GM18505 (cell line): ENCODE measurements at regions not wholly inside any gene's neighbourhood (a gene's known extent, or its start where the extent isn't known, plus 50 kb on each side); places are given as distances from the start of the nearest gene placed in this dataset.

Experiments used
- ATAC-seq: cut with Tn5 transposase; IDR thresholded peaks from one replicate; pipeline ENCODE4 v1.9.1; 2021; ENCODE audit not compliant: unreplicated experiment
- POLR2A ChIP-seq: IDR thresholded peaks from 4 replicates; pipeline ENCODE4 v1.6.1; 2011; ENCODE audit warnings: borderline replicate concordance; ENCODE audit not compliant: insufficient read depth, insufficient read length; ENCODE audit errors: extremely low read depth

DNA sequence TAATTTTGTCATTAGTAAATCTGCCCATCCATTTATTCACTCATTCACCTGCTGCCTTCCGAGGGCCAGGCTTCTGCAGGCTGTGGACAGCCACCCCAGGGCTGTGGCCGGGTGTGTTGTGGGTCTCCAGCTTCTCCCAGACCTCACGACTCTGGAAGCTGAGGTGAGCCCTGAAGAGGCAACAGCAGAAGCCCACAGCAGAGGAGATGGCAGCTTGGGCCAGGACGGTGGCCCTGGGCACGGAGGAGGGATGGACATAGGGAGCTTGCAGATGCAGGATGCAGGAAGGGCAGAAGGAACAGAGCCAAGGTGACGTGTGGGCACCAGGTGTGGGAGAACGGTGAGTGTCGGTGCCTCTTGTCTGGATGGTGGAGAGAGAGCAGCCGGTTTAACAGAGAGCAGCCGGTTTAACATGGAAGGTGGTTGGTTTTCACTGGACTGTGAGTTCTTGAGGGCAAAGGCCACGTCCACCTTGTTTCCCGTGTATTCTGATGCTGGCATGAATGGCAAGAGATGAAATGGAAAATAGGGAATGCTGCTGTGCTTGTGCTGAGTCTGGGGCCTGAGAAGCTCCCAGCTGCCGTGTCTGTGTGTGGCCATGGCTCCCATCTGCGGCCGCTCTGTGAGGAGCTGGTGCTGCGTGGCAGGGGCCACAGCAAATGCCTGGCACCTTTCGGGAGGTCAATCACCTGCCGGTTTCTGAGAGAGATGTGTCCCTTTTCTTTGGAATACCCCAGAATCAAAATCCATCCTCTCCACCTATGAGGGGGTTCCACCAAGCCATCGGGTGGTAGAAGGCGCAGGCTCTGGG is 669.9 kb downstream of the BRD1 start:
- no peak for ATAC-seq
- no peak for TF ChIP-seq POLR2A

DNA sequence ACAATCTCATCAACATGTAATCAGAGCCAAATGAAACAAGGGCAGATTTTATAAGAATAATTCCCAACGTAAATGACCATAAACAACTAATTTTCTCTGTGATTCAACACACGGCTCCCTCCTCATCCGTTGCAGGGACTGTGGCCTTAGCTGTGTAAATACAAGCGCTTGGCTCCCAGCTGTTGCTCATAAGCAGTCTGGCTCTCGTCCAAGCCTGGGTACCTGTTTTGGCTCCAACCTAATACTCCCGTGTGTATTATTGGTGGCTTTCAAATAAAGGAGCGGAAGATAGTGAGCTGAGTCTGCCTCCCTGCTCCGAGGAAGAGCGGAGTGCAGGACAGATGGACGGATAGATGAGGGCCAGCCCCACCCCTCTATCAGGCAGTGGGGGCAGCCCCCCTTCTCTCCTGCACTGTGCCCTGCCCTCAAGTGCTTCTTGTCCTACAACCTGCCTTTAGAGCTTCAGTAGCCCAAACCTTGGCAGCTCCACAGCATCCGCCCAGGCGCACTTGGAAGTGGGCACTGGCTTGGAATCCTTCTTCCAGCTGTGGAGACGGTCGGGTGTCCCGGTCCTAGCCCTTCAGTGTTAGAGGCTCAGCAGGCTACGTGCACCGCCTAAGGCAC is 670.9 kb downstream of the BRD1 start:
- ATAC-seq: no peak
- TF ChIP-seq POLR2A: no peak

DNA sequence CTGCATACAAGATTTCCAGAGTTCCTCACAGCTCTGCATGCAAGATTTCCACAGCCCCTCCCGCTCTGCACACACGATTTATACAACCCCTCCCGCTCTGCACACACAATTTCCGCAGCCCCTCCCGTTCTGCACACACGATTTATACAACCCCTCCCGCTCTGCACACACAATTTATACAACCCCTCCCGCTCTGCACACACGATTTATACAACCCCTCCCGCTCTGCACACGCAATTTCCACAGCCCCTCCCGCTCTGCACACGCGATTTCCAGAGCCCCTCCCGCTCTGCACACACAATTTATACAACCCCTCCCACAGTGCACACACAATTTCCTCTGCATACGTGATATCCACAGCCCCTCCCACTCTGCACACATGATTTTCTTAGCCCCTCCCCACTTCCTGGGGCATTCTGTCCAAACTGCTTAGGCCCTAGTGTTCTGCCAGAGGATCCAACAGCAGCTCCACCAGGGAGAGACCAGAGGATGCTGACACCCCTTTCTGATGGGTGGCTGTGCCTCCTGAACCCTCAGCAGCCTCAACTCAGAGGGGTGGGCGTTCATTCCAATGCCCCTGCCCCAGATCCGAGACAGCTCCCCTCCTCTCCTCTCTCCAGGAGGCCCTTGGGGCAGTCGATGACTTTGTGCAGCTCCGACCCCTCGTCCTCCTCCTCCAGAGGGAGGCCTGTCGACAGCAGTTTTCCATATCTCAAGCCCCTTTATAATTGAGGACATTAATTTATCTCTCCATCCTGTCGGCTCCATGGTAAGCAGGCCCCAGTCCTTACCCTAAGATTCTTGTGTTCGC is 671.7 kb downstream of the BRD1 start:
- ATAC-seq: no peak
- TF ChIP-seq POLR2A: no peak

- TF ChIP-seq POLR2A: no peak
- no peak for ATAC-seq
Observed at GRCh38 chr22:49155039-49155769, 672.5 kb downstream of the BRD1 start.

DNA sequence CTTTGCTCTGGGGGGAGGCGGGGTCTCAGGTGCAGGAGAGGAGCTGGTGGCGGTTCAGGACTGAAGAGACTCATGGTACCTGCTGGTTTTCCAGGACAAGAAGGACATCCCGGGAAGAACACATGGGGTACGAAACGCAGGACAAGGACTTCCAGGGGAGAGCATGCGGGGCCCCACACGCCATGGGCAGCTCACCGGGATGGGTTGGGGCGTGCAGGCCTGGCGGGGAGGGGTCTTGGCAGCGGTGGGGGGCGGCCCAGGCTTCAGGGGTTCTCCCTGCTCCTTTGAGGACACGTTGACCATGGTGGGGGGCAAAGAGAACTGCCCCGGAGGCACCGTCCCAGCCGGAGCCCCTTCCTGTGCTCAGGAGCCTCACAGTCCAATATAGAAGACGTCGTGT is 673.2 kb downstream of the BRD1 start:
- no peak for ATAC-seq
- TF ChIP-seq POLR2A: no peak

DNA sequence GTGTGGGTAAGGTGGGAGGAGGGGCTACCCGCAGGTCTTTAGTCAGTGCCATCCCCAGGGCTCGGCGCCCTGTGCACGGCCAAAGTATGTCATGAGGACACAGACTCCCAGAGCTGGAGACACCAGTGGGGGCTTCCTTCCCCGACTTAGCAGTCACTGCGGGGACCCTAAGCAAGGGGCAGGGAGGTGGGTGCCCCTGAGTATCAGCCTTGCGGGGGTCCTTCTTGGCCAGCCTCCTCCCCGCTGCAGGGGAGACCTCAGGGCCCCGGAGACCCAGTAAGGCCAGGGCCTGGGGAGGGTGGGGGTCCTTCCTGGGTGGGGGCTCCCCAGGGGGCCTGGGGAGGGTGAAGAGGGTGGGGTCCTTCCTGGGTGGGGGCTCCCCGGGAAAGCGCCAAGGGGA is 673.8 kb downstream of the BRD1 start:
- TF ChIP-seq POLR2A: no peak
- no peak for ATAC-seq

GRCh38 chr22:49152939-49153770 is 674.5 kb downstream of the BRD1 start:
- no peak for ATAC-seq
- TF ChIP-seq POLR2A: no peak

- TF ChIP-seq POLR2A: no peak
- ATAC-seq: no peak
Observed at GRCh38 chr22:49152127-49152938, 675.3 kb downstream of the BRD1 start.

DNA sequence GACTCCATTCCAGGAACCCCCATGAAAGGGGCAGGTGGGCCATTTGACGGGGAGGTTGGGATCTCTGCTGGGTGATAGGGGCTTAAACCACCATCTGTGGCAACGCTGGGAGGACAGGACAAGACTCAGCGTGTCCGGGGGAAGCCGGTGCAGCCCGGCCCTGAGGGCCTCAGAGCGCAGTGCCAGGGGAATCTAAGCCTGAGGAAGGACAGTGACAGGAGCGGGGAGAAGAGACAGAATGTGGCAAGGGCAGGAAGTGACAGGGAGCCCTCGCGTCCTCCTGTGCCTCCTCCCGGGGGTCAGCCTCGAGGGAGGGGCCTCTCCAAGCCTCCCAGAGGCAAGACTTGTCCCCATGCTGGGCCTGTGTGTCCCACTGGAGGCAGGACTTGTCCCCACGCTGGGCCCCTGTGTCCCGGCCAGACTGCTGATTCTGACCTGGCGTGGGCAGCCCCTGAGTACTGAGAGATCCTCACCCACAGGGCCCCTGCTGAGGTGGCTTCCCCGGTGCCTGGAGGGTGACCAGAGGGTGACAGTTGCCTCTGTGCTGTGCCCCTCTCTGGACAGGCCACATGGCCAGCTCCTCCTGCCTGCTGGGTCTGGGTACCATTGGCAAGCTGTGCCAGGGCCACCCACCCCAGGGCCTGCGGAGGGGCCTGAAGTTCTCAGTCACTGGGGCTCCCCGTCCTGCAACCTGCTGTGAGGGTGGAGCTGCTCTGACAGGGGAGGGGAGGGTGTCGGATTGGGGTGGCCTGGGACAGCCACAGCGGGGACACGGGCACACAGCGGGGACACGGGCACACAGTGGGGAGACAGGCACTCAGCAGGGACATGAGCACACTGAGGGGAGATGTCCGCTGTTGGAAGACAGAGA is 676.2 kb downstream of the BRD1 start:
- no peak for TF ChIP-seq POLR2A
- no peak for ATAC-seq

GRCh38 chr22:49150801-49151221 is 676.9 kb downstream of the BRD1 start:
- no peak for TF ChIP-seq POLR2A
- ATAC-seq: no peak
